ENCODE measurements at regions not wholly inside any gene's neighbourhood (a gene's known extent, or its start where the extent isn't known, plus 50 kb on each side); places are given as distances from the start of the nearest gene placed in this dataset.

DNA sequence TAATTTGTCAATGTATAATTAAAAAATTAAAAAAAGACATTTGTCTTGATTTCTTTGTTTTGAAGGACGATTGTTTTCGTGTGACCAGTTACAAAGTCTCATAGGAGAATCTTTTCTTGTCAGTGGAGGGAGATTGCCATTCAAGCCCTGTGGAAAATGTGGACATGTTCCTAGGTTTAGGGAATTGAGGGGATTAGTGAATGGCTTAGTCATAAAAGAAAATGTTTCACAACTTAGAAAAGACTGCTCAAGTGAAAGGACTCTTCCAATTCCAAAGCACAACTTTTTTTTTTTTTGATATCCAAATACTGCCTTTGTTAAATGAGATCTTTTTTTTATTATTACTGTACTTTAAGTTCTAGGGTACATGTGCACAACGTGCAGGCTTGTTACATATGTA lies 140.7 kb upstream of the HABP2 start:
- no peak for FAIRE-seq
- in situ Hi-C loops (cut with MboI), result no loop called here

More for the DNA sequence above, 140.7 kb upstream of the HABP2 start:
- Histone ChIP-seq H4K20me1 (replicated peaks; ENCODE audit: control insufficient read depth, insufficient read depth, low read length) (no peaks in the 10 kb centered on the region), H3K4me1 (replicated peaks in 1 of 2; ENCODE audit: control insufficient read depth in 2 of 2, insufficient read depth in 2 of 2, low read length in 2 of 2) (no peaks in the 10 kb centered on the region), H3K27ac (ENCODE audit: extremely low read depth, low read depth, low read length) (no peak overlapping the region), H3K9ac (ENCODE audit: insufficient read depth in 1 of 2, low read depth in 2 of 2, low read length in 2 of 2) (no peak overlapping the region), H3K79me2 (ENCODE audit: control insufficient read depth, insufficient read depth, low read length) (no peaks in the 10 kb centered on the region), H3K9me1 (ENCODE audit: control insufficient read depth, insufficient read depth, low read length) (no peaks in the 10 kb centered on the region), H3K9me3 (replicated peaks; ENCODE audit: control insufficient read depth, insufficient read depth, low read depth, low read length) (no peaks in the 10 kb centered on the region), H3K36me3 (ENCODE audit: control insufficient read depth, insufficient read depth, low read length) (no peaks in the 10 kb centered on the region), H2AFZ (ENCODE audit: low read depth, low read length) (no peak overlapping the region), H3K27me3 (ENCODE audit: control insufficient read depth in 2 of 2, insufficient read depth in 2 of 2, low read length in 2 of 2) (no peaks in the 10 kb centered on the region), H3K4me3 (no peak overlapping the region), H3K4me2 (ENCODE audit: insufficient read depth, low read length) (no peak overlapping the region)
- intact Hi-C loops (cut with micrococcal nuclease), result no loop called here
- CTCF ChIA-PET (ENCODE audit: low intra/inter-chr PET ratio), result no interaction called here
- WGBS (ENCODE audit: insufficient coverage, low coverage, missing lambda C conversion rate), result 0% methylated on average over 1 of the region's 3 CpGs
- ATAC-seq (no peak), DNase-seq (ENCODE audit: extremely low read depth in 1 of 4, low spot score in 3 of 4) (no peak)
- BruUV-seq (replicated peaks), result no TSS peak
- POLR2A ChIA-PET, result no interaction called here
- TF ChIP-seq FOXJ2 (tag; IDR thresholded peaks at IDR 0.05), result no peak
- TF ChIP-seq, protein P1, sequence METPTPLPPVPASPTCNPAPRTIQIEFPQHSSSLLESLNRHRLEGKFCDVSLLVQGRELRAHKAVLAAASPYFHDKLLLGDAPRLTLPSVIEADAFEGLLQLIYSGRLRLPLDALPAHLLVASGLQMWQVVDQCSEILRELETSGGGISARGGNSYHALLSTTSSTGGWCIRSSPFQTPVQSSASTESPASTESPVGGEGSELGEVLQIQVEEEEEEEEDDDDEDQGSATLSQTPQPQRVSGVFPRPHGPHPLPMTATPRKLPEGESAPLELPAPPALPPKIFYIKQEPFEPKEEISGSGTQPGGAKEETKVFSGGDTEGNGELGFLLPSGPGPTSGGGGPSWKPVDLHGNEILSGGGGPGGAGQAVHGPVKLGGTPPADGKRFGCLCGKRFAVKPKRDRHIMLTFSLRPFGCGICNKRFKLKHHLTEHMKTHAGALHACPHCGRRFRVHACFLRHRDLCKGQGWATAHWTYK (CRISPR knock-in tag; IDR thresholded peaks at IDR 0.05), result no peak
- no peak for TF ChIP-seq ZNF239 (CRISPR knock-in tag; IDR thresholded peaks at IDR 0.05)
- TF ChIP-seq MIER1 (IDR thresholded peaks at IDR 0.05; ENCODE audit: low read depth), result no peak
- TF ChIP-seq RFX7 (CRISPR knock-in tag; IDR thresholded peaks at IDR 0.05), result no peak
- no peak for TF ChIP-seq NCOA6 (IDR thresholded peaks at IDR 0.05)
- no peak for TF ChIP-seq ZNF586 (CRISPR knock-in tag; conservative IDR thresholded peaks at IDR 0.05)
- no peak for TF ChIP-seq PRPF4 (IDR thresholded peaks at IDR 0.05; ENCODE audit: insufficient read depth, low read depth, low read length, poor library complexity, severe bottlenecking)
- TF ChIP-seq, protein P2, sequence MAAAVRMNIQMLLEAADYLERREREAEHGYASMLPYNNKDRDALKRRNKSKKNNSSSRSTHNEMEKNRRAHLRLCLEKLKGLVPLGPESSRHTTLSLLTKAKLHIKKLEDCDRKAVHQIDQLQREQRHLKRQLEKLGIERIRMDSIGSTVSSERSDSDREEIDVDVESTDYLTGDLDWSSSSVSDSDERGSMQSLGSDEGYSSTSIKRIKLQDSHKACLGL (CRISPR knock-in tag; IDR thresholded peaks at IDR 0.05; ENCODE audit: borderline replicate concordance, poor library complexity, severe bottlenecking), result no peak
- no peak for TF ChIP-seq FOXJ3 (CRISPR knock-in tag; IDR thresholded peaks at IDR 0.05)
- TF ChIP-seq, protein P3, sequence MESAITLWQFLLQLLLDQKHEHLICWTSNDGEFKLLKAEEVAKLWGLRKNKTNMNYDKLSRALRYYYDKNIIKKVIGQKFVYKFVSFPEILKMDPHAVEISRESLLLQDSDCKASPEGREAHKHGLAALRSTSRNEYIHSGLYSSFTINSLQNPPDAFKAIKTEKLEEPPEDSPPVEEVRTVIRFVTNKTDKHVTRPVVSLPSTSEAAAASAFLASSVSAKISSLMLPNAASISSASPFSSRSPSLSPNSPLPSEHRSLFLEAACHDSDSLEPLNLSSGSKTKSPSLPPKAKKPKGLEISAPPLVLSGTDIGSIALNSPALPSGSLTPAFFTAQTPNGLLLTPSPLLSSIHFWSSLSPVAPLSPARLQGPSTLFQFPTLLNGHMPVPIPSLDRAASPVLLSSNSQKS (CRISPR knock-in tag; IDR thresholded peaks at IDR 0.05), result no peak
- no peak for TF ChIP-seq ZNF263 (CRISPR knock-in tag; IDR thresholded peaks at IDR 0.05; ENCODE audit: borderline replicate concordance)
- TF ChIP-seq BRD9 (IDR thresholded peaks at IDR 0.05; ENCODE audit: low read depth, partially characterized antibody), result no peak
- no peak for TF ChIP-seq ETV6 (IDR thresholded peaks at IDR 0.05; ENCODE audit: borderline replicate concordance in 1 of 2, low read depth in 2 of 2, low read length in 1 of 2)
- TF ChIP-seq ETV6 (CRISPR knock-in tag; IDR thresholded peaks at IDR 0.05; ENCODE audit: borderline replicate concordance), result no peak
- no peak for TF ChIP-seq ERF (CRISPR knock-in tag; IDR thresholded peaks at IDR 0.05)
- TF ChIP-seq PHF8 (IDR thresholded peaks at IDR 0.05; ENCODE audit: borderline replicate concordance, low read length), result no peak
- no peak for TF ChIP-seq ZNF41 (CRISPR knock-in tag; conservative IDR thresholded peaks at IDR 0.05)
- no peak for TF ChIP-seq ZNF695 (CRISPR knock-in tag; IDR thresholded peaks at IDR 0.05)
- TF ChIP-seq, protein P4, sequence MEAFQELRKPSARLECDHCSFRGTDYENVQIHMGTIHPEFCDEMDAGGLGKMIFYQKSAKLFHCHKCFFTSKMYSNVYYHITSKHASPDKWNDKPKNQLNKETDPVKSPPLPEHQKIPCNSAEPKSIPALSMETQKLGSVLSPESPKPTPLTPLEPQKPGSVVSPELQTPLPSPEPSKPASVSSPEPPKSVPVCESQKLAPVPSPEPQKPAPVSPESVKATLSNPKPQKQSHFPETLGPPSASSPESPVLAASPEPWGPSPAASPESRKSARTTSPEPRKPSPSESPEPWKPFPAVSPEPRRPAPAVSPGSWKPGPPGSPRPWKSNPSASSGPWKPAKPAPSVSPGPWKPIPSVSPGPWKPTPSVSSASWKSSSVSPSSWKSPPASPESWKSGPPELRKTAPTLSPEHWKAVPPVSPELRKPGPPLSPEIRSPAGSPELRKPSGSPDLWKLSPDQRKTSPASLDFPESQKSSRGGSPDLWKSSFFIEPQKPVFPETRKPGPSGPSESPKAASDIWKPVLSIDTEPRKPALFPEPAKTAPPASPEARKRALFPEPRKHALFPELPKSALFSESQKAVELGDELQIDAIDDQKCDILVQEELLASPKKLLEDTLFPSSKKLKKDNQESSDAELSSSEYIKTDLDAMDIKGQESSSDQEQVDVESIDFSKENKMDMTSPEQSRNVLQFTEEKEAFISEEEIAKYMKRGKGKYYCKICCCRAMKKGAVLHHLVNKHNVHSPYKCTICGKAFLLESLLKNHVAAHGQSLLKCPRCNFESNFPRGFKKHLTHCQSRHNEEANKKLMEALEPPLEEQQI (IDR thresholded peaks at IDR 0.05), result no peak
- no peak for TF ChIP-seq ZNF12 (CRISPR knock-in tag; IDR thresholded peaks at IDR 0.05)

Measured in K562 (cell line).